HG03432 (cell line): ENCODE measurements at regions not wholly inside any gene's neighbourhood (a gene's known extent, or its start where the extent isn't known, plus 50 kb on each side); places are given as distances from the start of the nearest gene placed in this dataset.
"Not testable (repeated sequence)": the region's sequence is repeated elsewhere in the genome, so short reads cannot be mapped to it uniquely, and the experiment has no call there.

Experiments used
- ATAC-seq: cut with Tn5 transposase; IDR thresholded peaks from one replicate; pipeline ENCODE4 v1.9.1; 2021; ENCODE audit warnings: mild to moderate bottlenecking, moderate library complexity; ENCODE audit not compliant: unreplicated experiment

DNA sequence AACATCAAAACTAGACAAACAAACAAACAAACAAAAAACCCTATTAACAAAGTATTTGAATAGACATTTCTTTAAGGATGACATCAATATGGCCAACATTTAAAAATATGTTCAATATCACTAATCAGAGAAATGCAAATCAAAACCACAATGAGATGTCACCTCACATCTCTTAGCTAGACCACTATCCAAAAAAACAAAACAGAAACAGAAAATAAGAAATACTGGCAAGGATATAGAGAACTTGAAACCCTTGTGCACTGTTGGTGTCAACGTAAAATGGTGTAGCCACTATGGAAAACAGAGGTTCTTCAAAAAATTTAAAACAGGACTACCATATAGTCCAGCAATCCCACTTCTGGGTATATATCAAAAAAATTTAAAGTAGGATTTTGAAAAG is 308.2 kb downstream of the SPATA31A1 start:
- peak; percentile 78 for ATAC-seq

DNA sequence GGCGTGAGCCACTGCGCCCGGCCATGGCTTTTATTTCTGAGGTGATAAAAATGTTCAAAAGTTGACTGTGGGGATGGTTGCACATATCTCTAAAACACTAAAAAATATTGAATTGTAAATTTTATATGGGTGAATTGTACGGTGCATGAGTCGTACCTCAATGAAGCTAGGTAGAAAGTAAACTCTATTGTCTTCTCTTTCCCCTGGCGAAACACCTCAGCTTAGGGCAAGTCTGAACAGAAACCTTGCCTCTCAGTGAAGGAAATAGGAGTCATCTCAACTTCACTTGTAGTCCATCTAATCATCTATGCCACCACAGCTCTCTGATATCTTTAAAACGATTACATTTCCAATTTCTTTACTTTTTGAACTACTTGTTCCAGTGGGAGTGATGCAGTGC is 309.6 kb downstream of the SPATA31A1 start:
- ATAC-seq: not testable (repeated sequence)

DNA sequence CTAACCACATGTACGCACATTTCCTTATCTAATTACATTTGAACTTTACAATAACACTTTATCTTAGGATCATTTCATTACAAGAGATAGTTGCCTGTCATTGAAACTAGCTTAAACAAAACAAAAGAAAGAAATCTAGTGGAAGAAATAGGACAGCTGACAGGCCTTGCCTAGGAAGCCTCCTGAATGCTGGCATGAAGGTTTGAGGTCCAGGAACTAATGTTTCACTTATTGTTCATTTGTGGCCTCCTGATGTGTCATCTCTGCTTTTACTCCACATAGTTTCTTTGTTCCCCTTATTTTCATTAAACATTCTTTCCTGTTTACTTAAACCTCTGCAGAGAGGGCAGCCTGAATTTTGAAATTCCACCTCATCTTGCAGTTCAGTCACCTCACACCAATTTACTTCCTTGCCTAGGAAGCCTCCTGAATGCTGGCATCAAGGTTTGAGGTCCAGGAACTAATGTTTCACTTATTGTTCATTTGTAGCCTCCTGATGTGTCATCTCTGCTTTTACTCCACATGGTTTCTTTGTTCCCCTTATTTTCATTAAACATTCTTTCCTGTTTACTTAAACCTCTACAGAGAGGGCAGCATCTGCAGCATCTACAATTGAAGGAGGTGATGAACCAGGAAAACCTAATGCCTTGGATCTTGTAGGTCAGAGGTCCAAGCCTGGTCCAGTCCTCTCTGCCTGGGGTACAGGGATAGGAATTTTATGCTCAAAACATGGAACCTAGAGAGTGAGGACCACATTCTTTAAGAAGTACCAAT is 319.2 kb downstream of the SPATA31A1 start:
- not testable (repeated sequence) for ATAC-seq

DNA sequence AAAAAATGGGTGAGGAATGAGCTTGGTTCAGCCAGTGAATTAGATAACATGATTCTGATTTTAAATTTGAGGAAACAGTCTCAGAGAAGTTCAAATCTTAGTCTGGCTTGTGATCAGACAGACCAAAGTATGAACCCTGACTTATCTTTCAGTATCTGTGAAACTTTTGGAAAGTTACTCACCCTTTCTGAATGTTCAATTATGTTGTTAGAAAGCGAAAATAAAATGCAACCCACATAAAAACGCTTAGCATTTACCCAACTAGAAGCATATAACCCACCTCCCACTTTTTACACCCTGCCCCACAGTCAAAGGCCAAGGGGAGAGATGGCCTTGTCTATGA is 319.7 kb downstream of the SPATA31A1 start:
- not testable (repeated sequence) for ATAC-seq

DNA sequence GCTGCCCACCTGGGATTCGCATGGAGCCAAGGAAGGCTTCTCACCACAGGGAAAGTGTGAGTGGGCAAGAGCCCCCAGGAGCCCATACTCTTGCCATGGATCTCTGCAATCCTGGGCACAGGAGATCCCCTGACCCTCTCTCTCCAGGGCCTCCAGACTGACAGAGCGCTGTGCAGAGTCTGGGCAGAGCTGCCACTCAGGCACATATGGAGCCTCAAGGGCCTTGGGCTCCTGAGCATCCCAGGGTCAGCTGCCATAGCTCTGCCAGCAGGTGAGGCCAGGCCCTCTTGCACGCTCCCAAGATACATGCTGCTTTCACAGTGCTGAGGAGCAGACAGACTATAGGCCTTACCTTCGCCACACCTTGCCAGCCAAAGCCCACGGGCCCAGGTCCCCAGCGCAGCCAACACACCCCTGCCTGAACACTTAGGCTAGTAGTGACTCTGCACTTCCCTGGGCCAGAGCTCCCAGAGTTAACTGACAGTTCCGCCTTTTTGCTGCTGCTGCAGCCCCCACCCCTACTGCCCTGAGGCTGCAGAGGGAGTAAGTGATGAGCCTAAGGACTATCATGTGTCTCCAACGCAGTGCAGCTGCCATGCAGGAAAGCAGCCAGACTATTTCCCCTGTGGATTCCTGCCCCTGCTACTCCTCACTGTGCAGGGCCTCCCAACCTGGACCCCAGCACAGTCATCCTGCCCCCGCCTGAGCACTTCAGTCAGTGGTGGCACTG is 323.2 kb downstream of the SPATA31A1 start:
- ATAC-seq: not testable (repeated sequence)

DNA sequence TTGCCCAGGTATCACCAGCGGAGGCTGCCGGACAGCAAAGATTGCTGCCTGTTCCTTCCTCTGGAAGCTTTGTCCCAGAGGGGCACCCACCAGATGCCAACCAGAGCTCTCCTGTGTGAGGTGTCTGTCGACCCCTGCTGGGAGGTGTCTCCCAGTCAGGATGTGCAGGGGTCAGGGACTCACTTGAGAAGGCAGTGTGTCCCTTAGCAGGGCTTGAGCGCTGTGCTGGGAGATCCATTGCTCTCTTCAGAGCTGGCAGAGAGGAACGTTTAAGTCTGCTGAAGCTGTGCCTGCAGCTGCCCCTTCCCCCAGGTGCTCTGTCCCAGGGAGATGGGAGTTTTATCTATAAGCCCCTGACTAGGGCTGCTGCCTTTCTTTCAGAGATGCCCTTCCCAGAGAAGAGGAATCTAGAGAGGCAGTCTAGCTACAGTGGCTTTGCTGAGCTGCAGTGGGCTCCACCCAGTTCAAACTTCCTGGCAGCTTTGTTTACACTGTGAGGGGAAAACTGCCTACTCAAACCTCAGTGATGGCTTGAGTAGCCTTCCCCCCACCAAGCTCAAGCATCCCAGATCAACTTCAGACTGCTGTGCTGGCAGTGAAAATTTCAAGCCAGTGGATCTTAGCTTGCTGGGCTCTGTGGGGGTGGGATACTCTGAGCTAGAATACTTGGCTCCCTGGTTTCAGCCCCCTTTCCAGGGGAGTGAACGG is 325.4 kb downstream of the SPATA31A1 start:
- ATAC-seq: not testable (repeated sequence)

DNA sequence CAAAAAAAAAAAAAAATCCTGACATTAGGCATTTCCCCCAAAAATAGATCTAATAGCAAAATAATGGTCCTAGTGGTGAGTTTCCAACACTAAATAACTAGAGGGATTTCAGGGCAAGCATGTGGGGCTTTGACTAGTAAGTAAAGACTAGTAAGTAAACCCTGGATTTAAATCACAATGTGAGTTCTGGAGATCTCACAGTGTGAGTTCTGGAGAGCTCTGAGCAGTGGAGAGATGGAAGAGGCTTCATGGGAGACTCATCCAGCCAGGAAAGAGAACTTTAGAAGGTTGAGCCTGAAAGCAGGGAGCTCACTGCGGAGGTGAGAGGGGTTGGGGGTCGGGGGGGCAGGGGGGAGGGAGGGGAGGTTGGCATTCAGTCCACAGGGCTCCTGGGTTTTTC is 373.4 kb downstream of the SPATA31A1 start:
- ATAC-seq: not testable (repeated sequence)

DNA sequence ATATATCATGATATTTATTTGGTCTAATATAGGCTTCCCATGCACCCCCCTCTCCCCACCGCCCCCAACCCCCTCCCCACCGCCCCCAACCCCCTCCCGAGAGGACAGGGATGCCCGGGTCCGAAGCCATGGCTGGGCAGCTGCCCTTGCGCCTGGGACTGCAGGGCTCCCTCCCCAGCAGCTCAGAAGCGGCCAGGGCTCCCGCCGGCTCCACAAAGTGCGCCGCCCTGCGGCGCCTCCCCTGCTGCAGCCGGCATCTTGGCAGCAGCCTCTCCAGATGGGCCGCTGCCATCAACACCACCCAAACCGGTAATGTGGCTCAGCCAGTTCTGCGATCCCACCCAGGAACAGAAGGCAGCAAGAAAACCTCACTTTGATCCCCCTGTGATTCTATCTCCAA is 389.4 kb downstream of the SPATA31A1 start:
- not testable (repeated sequence) for ATAC-seq

DNA sequence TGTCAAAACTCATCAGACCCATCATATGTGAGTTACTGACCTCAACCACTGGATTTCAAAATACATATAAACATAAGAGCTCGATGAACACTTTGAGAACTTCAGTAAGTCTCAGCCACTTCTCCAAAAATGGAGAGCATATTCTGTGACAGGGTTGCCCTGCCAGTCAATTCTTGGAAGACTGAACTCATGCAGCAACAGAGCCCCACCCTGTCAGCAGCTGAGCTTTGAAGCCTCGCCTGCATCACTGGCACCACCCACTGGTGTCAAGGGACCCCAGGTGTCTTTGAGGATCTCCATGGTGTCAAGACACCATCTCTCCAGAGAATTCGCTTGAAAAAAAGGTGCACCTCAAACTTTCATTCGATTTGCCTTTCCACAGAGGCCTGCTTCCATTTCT is 420.1 kb downstream of the SPATA31A1 start:
- not testable (repeated sequence) for ATAC-seq

DNA sequence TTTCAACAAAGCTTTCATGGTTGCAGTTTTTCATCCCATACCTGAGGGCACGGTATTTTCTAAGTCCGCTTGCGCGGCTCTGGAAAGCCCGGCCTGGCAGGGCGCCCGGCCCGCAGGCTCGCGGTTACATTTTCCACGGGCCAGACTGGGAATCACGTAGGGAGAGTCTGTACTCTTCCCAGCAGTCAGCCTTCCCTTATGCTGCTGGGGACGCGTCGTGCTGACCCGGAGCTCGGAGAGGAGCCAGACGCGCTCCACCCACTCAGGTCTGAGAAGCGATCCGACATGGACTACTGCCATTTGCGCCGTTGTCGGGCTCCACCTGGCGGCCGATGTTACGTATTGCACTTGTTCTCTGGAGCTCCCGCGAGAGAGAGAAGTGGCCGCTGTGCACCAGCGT is 435.9 kb downstream of the SPATA31A1 start:
- ATAC-seq: peak; percentile 100

DNA sequence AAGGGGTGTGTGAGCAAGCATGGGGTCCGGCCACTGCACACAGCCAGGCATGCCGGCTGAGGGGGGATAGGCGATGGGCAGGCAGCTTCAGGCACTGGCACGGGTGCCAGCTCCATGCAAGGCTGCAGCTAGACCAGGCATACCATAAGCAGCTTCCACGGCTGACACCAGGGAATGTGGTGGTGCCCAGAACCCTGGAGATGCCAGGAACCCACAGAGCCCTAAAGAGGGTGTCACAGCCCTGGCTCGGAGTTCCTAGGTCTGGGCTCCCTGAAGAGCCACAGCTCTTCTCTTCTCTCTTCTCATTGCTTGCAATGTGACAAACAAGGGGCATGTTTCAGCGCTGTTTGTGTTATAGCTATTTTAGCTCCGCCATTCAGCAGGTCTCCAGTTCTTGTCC is 442.5 kb downstream of the SPATA31A1 start:
- ATAC-seq: not testable (repeated sequence)

DNA sequence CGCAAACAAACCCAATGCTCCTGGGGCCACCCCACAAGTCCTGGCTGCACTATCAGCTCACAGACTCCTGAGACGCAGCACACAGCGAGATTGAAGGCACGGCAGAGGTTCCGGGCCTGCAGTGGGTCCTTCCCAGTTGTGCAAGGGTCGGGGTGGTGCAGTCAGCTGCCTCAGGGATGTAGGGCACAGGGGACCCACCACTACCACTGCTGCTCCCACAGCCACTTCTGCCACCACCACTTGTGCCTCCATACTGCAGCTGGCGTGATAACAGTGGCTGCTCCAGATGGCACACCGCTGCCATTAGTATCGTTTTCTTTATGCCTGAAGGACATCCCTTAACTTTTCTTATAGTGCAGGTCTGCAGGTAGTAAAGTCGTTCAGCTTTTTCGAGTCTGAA is 443.8 kb downstream of the SPATA31A1 start:
- not testable (repeated sequence) for ATAC-seq

DNA sequence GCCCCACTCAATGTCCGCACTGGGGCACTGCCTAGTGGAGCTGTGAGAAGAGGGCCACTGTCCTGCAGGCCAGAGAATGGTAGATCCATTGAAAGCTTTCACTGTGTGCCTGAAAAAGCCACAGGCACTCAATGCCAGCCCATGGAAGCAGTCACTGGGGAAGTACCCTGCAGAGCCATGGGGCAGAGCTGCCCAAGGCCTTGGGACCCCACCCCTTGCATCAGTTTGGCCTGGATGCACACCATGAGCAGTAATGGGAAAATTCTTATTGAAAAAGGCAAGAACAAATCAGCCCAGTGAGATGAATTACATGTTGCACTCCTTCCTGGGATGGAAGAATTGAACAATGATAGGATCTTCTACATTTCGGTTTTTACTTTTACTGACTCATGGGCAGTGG is 447.1 kb downstream of the SPATA31A1 start:
- ATAC-seq: not testable (repeated sequence)

DNA sequence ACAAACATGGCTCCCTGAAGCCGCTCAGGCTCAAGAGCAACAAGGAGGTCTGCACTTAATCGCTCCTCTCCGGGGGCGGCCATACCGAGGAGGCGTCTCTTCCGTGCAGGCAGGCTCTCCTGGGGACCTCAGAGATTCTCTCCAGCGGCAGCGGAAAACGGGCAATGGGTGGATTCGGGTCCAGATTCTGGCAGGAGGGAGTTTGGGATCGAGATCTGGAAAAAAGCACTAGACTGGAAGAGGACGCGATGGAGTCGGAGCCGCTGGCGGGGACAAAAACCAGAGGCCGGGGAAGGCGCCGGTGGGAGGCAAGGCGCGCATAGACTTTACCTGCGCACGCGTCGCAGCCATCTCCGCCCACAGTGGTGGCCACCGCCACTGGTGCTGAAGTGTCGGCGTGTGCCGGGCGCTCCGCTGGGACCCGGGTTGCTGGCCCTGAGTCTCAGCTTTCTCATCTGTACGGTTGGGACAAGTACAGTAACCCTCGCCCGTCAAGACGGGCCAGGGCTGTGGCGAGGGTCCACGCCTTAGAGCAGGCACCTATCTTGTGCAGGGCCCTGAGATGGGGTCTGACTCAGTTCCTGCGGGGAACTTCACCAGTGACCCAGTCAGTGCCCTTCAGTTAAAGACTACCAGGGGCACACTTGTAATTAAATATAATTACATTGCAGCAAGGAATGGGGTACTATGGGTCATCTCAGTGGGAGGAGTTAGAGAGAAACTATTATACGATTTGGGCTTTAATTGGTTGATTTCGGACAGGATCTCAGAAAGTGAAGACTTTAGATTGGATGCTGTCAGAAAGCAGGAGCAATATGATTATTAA is 454.1 kb downstream of the SPATA31A1 start:
- peak; percentile 90 for ATAC-seq

DNA sequence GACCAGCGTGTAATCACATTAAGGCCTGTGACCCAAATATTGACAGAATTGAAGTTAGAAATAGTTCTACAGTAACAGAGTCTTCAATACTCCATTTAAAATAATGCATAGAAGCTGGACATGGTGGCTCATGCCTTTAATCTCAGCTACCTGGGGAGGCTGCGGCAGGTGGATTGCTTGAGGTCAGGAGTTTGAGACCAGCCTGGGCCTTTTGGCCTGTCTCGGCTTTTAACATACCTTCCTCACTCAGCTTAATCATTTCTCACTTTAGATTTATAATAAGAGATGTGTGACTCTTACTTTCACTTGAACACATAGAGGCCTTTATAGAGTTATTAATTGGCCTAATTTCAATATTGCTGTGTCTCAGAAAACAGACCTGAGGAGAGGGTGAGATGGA is 454.9 kb downstream of the SPATA31A1 start:
- not testable (repeated sequence) for ATAC-seq

DNA sequence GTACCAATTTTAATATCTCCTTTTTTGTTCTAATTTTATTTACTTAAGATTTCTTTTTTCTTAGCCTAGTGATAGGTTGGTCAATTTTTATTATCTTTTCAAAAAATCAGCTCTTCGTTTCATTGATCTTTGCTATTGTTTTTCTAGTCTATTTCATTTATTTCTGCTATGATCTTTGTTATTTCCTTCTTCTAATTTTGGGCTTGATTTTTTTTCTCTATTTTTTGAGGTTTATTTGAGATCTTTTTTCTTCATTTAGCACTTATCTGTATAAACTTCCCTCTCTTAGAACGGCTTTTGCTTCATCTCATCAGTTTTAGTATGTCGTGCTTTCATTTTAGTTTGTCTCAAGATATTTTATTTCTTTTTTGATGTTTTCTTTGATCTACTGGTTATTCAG is 456.1 kb downstream of the SPATA31A1 start:
- ATAC-seq: not testable (repeated sequence)

DNA sequence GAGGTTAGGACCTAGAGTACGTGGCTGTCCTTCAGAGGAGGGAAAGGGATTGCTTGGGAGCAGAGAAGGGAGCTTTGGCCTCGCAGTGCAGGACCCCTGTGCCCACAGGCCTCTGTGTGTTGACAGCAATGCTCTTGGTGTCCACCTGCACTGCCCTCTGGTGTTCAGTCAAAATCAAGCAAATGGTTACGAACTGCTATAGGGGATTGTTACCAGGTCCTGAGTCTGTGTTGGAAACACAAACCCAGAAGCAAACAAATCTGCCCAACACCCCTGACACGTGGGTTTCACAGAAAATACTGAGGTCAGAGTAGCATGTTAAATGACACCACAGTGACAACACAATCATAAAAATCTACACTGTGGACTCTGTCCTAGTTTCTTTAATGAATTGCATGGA is 473.0 kb downstream of the SPATA31A1 start:
- ATAC-seq: not testable (repeated sequence)
